ENCODE measurements at regions not wholly inside any gene's neighbourhood (a gene's known extent, or its start where the extent isn't known, plus 50 kb on each side); places are given as distances from the start of the nearest gene placed in this dataset.
"Not testable (repeated sequence)": the region's sequence is repeated elsewhere in the genome, so short reads cannot be mapped to it uniquely, and the experiment has no call there.

DNA sequence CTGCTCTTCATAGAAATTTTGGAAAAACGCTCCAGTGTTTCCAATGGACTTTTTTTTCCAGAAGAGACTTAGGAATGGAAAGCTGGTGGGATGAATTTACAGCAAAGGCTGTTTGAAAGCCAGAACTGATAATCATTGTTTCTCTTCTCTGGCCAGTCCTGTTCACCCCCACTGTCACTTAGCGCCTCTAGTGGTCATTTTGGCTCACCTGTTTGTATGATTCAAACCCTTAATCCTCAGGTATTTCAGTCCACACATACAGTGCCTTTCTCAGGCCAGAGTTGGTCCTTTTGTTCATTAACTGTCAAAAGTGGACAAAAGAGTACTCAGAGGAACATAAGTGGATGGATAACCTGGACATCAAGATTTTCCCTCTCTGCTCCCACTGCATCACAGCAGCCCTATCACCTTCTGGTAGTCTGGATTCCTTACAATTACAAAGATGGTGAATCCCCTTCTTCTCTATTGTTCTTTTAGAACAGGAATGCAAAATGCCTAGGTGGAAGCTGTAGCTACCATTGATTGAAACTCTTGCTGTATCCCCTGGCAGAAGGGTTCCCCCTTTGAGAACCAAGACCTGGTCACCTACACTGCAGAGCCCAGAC is 177.6 kb upstream of the OLFM3 start:
- DNase-seq (ENCODE audit: low spot score) = no peak

DNA sequence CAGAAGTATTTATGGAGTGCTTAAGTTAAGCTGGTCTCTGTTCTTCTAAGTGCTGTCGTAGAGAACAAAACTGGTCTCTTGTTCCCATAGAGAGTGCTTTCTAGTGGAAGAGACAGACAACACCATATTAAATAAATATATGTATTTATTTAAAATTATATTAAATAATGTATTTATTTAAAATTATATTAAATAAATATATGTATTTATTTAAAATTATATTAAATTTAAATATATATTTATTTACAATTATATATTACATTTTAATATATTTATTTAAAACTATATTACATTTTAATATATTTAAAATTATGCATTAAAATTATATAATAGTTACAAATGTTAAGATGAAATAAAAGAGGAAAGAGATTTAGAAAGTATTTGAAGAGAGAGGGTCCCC is 175.5 kb upstream of the OLFM3 start:
- no peak for DNase-seq (ENCODE audit: low spot score)

DNA sequence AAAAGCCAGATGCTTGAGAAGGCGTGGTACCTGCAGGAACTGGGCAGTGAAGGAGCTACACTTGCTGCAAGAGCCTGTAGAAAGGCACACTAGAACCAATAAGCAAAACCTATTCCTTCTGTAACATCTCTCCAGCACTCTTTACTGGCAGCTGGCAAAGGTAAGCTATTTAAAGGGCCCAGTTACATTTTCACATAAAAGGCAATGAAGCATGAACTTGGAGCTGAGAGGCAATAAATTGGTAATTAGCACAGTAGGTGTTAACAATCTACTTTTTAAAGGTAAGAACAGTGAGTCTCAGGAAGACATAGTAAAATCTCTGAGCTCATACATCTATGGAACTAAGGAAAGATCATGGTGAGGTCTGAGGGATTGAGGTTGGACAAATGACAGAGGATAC is 167.1 kb upstream of the OLFM3 start:
- DNase-seq (ENCODE audit: low spot score) = no peak

DNA sequence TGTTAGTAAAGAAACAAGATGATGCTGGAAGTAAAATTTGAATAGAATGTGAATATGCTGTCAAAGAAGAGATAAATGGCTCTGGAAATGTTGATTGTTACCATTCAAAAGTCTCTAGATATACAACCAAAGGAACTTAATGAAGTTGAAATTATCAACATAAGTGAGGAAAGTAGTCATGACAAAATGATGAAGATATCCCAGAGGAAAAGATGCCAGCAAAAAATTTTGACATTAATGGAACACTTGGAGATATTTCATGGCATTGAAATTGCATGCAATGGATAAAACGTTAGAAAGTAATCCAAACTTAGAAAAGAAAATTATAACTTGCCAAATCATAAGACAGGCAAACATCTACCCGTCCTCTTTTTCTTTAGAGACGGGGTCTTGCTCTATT is 154.5 kb upstream of the OLFM3 start:
- no peak for DNase-seq (ENCODE audit: low spot score)

- DNase-seq (ENCODE audit: low spot score) = no peak
Measured at GRCh38 chr1:102120910-102121309, 124.2 kb upstream of the OLFM3 start.

GRCh38 chr1:102118150-102118549 is 121.4 kb upstream of the OLFM3 start:
- no peak for DNase-seq (ENCODE audit: low spot score)

DNA sequence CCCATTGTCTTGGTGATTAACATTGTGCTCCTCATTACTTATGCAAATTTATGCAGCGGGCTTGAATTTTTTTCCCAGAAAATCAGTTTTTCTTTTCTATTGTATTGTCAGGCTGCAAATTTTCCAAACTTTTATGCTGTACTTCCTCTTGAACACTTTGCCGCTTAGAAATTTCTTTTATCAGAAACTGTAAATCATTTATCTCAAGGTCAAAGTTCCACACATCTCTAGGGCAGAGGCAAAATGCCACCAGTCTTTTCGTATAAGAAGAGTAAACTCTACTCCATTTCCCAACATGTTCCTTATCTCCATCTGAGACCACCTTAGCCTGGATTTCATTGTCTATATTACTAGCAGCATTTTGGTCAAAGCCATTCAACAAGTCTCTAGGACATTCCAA is 113.9 kb upstream of the OLFM3 start:
- no peak for DNase-seq (ENCODE audit: low spot score)

GRCh38 chr1:102109493-102109892 is 112.8 kb upstream of the OLFM3 start:
- not testable (repeated sequence) for DNase-seq (ENCODE audit: low spot score)

GRCh38 chr1:102107441-102107840 is 110.7 kb upstream of the OLFM3 start:
- DNase-seq (ENCODE audit: low spot score) = no peak

DNA sequence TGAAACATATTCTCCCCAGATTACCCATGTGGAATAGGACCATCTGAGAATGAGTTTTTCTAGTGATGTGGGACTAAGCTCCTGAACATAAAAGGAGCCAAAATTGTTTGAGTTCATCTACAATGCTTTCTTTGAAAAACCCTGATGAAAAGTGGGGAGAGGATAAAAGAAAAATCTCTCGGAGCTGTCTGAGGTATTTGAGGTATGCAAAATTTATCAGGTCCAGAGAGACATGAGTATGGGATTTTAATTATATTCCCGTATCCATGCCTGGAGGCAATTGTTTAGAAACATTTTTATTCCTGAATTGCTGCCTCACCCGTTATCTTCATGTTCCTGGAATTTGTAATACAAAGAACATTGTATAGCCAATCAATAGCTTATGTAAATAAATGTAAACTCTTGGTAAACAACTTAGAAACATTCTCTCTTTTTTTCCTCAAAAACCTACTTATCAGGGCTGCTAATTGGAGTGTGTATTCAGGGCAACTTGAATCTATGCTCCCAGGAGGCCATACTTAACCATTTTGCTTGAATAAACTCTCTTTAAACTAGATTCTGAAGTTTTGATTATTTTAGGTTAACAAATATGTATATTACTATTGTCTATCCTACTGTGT is 109.3 kb upstream of the OLFM3 start:
- no peak for DNase-seq (ENCODE audit: low spot score)

DNA sequence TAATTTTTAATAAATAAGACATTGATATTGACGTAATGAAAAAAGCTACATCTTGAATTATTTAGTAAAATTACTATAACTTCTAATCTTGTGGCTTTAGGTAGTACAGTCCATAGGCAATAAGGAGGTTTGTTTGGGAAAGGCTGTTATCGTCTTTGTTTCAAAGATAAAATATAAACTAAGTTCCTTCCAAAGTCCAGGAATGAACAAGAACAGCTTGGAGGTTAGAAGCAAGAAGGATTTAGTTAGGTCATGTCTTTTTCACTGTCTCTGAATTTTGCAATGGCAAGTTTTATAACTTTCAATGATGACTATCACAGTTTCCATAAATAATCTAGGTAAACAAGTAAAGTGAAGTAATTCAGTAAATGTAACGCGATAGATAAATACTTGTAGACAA is 106.9 kb upstream of the OLFM3 start:
- DNase-seq (ENCODE audit: low spot score) = no peak

GRCh38 chr1:102102276-102102780 is 105.6 kb upstream of the OLFM3 start:
- DNase-seq (ENCODE audit: low spot score) = no peak

DNA sequence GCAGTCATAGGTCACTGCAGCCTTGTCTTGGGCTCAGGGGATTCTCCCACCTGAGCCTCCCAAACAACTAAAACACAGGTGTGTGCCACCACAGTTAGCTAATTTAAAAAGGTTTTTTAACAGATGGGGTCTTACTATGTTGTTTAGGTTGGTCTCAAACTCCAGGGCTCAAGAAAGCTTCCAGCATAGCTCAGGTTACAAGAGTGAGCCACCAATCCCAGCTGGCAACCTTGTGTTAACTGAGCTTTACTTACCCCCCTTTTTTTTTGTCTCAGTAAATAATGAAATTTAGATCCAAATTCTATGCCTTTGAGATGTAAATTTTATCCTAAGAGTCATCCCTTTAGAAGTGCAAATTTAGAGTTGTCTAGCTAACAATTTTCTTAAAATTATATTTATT is 103.9 kb upstream of the OLFM3 start:
- no peak for DNase-seq (ENCODE audit: low spot score)

DNA sequence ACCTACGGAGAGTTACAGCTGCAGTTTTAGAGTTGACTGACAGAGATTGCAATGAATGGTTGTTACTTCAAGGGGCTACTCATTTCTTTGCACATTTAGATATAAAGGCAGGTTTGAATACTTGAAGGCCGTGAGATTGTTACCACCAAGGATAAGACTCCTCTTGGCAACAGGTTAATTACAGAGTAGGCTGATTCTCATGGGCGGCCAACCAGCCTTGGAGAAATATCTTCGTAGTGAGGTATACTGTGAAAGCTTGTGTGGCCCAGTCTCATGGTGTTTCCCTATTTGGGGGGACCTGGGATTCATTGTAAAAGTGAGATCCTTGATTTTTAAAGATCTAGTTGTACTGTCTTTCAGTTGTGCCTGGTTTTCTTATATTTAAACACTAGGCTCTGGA is 103.2 kb upstream of the OLFM3 start:
- no peak for DNase-seq (ENCODE audit: low spot score)

DNA sequence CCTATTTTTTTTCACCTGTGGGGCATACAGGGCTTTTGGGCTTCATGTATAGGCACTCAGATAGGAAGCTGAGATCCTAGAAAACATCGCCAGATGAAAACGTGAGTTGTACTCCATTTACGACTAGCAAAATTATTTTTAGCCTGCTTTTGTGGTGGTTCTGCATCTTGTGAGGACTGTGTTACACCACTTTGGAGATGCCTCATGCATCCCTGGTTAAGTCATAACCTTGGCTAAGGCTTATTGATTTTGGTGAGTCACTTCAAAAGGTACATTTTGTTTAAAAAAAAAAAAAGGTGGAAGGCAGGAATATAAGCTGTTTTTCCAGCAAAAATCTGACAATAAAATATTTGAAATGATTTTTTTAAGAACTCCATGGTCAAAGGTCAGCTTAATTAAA is 101.8 kb upstream of the OLFM3 start:
- no peak for DNase-seq (ENCODE audit: low spot score)

DNA sequence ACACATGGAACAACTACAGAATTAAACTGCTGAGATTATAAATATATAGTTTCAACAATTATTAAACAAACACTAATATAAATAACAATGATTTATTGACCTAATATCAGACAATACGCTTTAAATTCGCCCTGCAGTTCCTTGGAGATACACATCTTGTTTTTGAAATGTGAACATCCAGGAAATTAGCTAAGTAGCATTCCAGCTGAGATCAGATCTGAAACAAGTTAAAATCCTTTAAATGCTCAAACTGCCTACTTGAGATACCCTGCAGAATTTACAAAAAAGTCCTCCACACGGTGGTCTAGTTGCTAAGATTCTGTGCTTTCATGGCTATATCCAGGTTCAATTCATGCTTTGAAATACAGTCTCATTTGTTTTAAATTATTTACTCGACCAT is 101.4 kb upstream of the OLFM3 start:
- DNase-seq (ENCODE audit: low spot score) = no peak

DNA sequence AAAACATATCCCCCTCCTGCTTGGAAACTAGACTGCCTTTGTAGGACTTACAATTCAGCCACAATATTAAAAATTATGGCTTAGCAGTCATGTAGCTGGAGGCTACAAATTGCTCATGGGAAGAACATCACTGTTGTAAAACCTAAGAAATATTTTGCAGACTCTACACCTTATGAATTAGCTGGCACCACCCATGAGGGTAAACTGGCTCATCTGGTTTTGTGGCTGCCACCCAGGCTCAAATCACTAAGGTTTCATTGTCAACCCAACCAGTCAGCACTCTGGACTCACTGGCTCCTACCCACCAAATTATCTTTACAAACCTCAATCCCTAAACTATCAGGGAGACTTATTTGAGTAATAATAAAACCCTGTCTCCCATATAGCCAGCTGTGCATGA is 100.7 kb upstream of the OLFM3 start:
- DNase-seq (ENCODE audit: low spot score) = no peak

GRCh38 chr1:102096162-102096561 is 99.4 kb upstream of the OLFM3 start:
- no peak for DNase-seq (ENCODE audit: low spot score)

DNA sequence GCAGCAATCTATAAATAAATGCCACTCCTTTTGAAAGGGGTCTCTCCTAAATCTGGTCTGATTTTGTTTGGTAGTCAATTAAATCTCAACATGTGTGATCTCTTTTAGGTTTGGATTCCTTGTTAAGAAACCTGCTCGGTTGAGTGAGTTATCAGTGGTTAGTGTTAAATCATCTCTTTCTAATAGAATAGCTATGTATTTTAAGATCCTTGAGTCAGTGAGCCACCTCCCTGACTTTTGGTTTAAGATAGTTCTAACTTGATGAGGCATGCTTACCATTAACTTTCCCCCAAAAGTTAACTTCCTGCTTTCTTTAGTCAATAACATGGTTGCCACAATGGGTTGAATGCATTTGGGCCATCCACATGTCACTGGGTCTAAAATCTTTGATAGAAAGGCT is 93.1 kb upstream of the OLFM3 start:
- DNase-seq (ENCODE audit: low spot score) = no peak

GRCh38 chr1:102085896-102086295 is 89.2 kb upstream of the OLFM3 start:
- DNase-seq (ENCODE audit: low spot score) = no peak

DNA sequence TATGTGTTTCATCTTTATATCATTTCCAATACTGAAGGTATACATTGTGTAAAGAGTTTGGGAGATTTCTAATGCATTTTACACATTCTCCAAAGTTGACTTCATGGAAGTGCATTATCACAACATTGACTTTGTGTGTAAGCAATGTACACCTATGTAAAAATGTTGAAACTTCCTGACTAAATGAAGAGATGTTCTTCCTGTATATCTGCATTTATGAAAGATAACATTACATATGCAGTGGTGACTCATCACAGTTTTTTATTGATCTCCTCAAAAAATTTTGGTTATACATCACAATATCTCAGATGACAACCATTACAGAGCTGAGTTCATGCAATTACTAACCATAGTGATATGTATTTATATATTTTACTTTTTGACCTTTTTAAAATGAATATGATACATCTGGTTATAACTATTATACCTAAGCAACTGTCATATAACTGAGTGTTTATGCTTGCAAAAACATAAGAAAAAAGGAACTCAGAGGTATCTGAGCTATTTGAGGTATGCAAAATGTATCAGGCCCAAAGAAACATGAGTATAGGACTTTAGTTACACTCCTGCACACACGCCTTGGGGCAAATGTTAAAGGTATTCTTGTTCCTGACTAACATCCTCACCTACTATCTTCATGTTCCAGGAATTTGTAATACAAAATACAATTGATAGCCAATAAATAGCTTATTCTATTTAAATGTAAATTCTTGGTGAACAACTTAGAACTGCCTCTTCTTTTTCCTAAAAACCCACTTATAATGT is 88.2 kb upstream of the OLFM3 start:
- no peak for DNase-seq (ENCODE audit: low spot score)

GRCh38 chr1:102083192-102083591 is 86.5 kb upstream of the OLFM3 start:
- DNase-seq (ENCODE audit: low spot score) = no peak

DNA sequence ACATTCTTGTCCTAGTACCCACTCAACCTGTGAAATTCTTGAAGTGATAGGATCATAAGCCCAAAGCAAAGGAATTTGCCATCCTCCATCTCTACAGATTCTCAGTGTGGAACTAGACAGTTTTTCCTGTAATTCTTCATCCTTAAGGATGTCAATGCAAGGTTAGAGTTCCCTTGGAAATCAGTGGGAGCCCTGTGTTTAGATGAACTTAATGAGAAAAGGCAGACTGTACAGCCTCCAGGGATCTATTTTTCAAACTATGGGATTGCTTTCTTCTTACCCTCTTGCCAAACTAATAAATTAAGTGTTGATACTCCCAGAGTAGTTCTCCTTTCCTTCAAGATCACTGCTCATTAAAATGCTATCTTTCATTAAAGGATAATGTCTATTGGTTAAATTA is 78.1 kb upstream of the OLFM3 start:
- DNase-seq (ENCODE audit: low spot score) = no peak

- DNase-seq (ENCODE audit: low spot score) = no peak
Measured at GRCh38 chr1:102071451-102071850, 74.7 kb upstream of the OLFM3 start.

Data from D341Med (cell line).